SU-DHL-6 (cell line): ENCODE measurements at regions not wholly inside any gene's neighbourhood (a gene's known extent, or its start where the extent isn't known, plus 50 kb on each side); places are given as distances from the start of the nearest gene placed in this dataset.

ENCODE experiments used
- H2AFZ ChIP-seq: fragments of 200-600 bp; sonication (generic); 2 replicates; pipeline ENCODE4 v1.6.1; 2014; ENCODE audit warnings: low read depth, mild to moderate bottlenecking, moderate library complexity, mixed read lengths, antibody characterized with exemption, low read length; ENCODE audit not compliant: severe bottlenecking
- H3F3A ChIP-seq: fragments of 200-600 bp; shearing (Covaris generic); 2 replicates; pipeline ENCODE4 v1.6.0; 2016; ENCODE audit warnings: antibody characterized with exemption, mild to moderate bottlenecking; ENCODE audit not compliant: insufficient read depth
- H3K27ac ChIP-seq: fragments of 200-600 bp; sonication (generic); 2 replicates; pipeline ENCODE4 v1.5.1; 2016; ENCODE audit warnings: low read depth, mild to moderate bottlenecking, low read length, moderate library complexity, mixed read lengths
- H3K27me3 ChIP-seq: fragments of 200-600 bp; sonication (generic), shearing (Covaris generic); 2 replicates; pipeline ENCODE4 v1.6.0; 2014; ENCODE audit warnings: mild to moderate bottlenecking, low read length
- H3K36me3 ChIP-seq: fragments of 200-600 bp; sonication (generic); 2 replicates; pipeline ENCODE4 v1.6.1; 2014; ENCODE audit warnings: mild to moderate bottlenecking, low read length, mixed read lengths
- H3K4me2 ChIP-seq: fragments of 300-600, 200-600 bp; shearing (Covaris generic), sonication (generic); 2 replicates; pipeline ENCODE4 v1.6.0; 2014; ENCODE audit warnings: low read length, low read depth, mild to moderate bottlenecking; ENCODE audit not compliant: poor library complexity, severe bottlenecking
- H3K4me3 ChIP-seq: fragments of 200-600 bp; sonication (generic); 2 replicates; pipeline ENCODE4 v1.5.1; 2014; ENCODE audit warnings: antibody characterized with exemption, low read length, mild to moderate bottlenecking, mixed read lengths; ENCODE audit not compliant: insufficient read depth, poor library complexity, severe bottlenecking
- H3K79me2 ChIP-seq: fragments of 200-600 bp; sonication (generic); 2 replicates; pipeline ENCODE4 v1.6.1; 2014; ENCODE audit warnings: mild to moderate bottlenecking, low read length, moderate library complexity; ENCODE audit not compliant: insufficient read depth
- H3K9ac ChIP-seq: fragments of 200-600 bp; sonication (generic); 2 replicates; pipeline ENCODE4 v1.7.0; 2014; ENCODE audit warnings: mild to moderate bottlenecking, low read length
- H3K9me2 ChIP-seq: fragments of 200-600 bp; sonication (generic); replicated peaks from 2 replicates; pipeline ENCODE4 v1.6.1; 2014; ENCODE audit warnings: low read length; ENCODE audit not compliant: insufficient read depth
- H3K9me3 ChIP-seq: fragments of 200-600 bp; sonication (generic); 2 replicates; pipeline ENCODE4 v1.6.1; 2014; ENCODE audit warnings: low read length, mixed read lengths; ENCODE audit not compliant: insufficient read depth
- H4K20me1 ChIP-seq: fragments of 200-600 bp; sonication (generic); 2 replicates; pipeline ENCODE4 v1.6.1; 2014; ENCODE audit warnings: low read depth, mild to moderate bottlenecking, antibody characterized with exemption, low read length, moderate library complexity, mixed read lengths
- EZH2phosphoT487 ChIP-seq: fragments of 200-600 bp; sonication (generic), shearing (Covaris generic); conservative IDR thresholded peaks from 2 replicates; pipeline ENCODE4 v1.6.1; 2018; ENCODE audit warnings: mild to moderate bottlenecking, antibody characterized with exemption, low read length, moderate library complexity, mixed read lengths
- TF ChIP-seq, protein P1 (sequence below): fragments of 200-600 bp; sonication (generic); IDR thresholded peaks from one replicate; pipeline ENCODE4 v1.5.1; 2017; ENCODE audit warnings: antibody characterized with exemption, mild to moderate bottlenecking, low read length, moderate library complexity; ENCODE audit not compliant: insufficient read depth, poor library complexity, severe bottlenecking

DNA sequence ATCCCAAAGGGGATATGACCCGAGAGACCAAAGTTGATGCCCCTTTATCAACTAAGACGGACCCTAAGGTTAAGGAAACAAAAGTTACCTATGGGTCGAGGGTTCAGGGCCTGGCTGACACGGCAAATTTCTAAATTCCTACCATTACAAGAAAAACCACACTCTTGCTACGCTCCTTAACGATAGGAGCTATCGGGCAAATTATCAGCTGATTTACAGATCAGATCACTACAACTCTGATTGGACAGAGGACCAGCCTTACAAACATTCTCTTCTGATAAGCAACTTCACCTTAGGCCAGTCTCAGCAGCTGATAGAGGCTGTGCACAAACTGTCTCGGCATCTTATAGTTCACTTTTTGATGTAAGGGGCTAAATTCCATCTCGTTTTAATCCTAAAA lies 117.9 kb downstream of the KCTD15 start:
- H3F3A ChIP-seq = no peaks in the 10 kb centered on the region

DNA sequence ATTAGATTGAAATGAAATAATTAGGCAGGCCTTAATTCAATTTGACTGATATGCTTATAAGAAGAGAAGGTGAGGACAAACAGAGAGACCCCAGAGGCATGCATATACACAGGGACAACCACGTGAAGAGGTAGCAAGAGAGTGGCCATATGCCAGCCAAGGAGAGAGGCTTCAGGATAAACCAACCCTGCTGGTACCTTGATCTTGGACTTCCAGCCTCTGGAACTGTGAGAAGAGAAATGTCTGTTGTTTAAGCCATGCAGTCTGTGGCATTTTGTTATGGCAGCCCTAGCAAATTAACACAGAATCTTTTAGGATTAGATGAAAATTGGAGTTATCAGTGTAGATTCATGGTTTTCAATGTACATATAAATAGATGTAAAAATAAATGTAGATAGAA lies 120.1 kb downstream of the KCTD15 start:
- no peaks in the 10 kb centered on the region for H4K20me1 ChIP-seq
- no peak overlapping the region for H3K27ac ChIP-seq
- no peak overlapping the region for H3K4me2 ChIP-seq
- no peaks in the 10 kb centered on the region for H3K9me3 ChIP-seq
- H3K9me2 ChIP-seq = no peaks in the 10 kb centered on the region
- no peaks in the 10 kb centered on the region for H3K36me3 ChIP-seq
- no peaks in the 10 kb centered on the region for H3K79me2 ChIP-seq
- H3K9ac ChIP-seq = no peak overlapping the region
- H2AFZ ChIP-seq = no peak overlapping the region
- H3K4me3 ChIP-seq = no peak overlapping the region
- TF ChIP-seq, protein P1, sequence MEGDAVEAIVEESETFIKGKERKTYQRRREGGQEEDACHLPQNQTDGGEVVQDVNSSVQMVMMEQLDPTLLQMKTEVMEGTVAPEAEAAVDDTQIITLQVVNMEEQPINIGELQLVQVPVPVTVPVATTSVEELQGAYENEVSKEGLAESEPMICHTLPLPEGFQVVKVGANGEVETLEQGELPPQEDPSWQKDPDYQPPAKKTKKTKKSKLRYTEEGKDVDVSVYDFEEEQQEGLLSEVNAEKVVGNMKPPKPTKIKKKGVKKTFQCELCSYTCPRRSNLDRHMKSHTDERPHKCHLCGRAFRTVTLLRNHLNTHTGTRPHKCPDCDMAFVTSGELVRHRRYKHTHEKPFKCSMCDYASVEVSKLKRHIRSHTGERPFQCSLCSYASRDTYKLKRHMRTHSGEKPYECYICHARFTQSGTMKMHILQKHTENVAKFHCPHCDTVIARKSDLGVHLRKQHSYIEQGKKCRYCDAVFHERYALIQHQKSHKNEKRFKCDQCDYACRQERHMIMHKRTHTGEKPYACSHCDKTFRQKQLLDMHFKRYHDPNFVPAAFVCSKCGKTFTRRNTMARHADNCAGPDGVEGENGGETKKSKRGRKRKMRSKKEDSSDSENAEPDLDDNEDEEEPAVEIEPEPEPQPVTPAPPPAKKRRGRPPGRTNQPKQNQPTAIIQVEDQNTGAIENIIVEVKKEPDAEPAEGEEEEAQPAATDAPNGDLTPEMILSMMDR = no peak
- no peak for TF ChIP-seq EZH2phosphoT487
- no peaks in the 10 kb centered on the region for H3K27me3 ChIP-seq
- H3F3A ChIP-seq = no peaks in the 10 kb centered on the region

More for the DNA sequence above, 117.9 kb downstream of the KCTD15 start:
- Histone ChIP-seq H3K27me3 (no peaks in the 10 kb centered on the region), H2AFZ (no peak overlapping the region), H3K36me3 (no peaks in the 10 kb centered on the region), H4K20me1 (no peaks in the 10 kb centered on the region), H3K4me3 (no peak overlapping the region), H3K9me3 (no peaks in the 10 kb centered on the region), H3K9ac (no peak overlapping the region), H3K4me2 (no peak overlapping the region), H3K27ac (no peak overlapping the region), H3K79me2 (no peaks in the 10 kb centered on the region), H3K9me2 (no peaks in the 10 kb centered on the region)
- TF ChIP-seq, protein P1 = no peak
- no peak for TF ChIP-seq EZH2phosphoT487

DNA sequence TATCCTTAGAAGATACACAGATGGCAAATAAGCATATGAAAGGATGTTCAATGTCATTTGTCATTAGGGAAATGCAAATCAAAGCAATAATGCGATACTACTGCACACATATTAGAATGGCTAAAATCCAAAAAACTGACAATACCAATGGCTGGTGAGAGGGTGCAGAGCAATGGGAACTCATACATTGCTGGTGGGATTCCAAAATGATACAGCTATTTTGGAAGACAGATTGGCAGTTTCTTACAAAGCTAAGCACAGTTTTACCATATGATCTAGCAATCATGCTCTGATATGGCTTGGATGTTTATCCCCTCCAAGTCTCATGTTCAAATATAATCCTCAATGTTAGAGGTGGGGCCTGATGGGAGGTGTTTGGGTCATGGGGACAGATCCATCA lies 122.6 kb downstream of the KCTD15 start:
- H3K27me3 ChIP-seq = no peaks in the 10 kb centered on the region
- H2AFZ ChIP-seq = no peak overlapping the region
- H3K4me3 ChIP-seq = no peak overlapping the region
- H3K9ac ChIP-seq = no peak overlapping the region
- H3K9me2 ChIP-seq = no peaks in the 10 kb centered on the region
- no peak overlapping the region for H3K27ac ChIP-seq
- no peaks in the 10 kb centered on the region for H3K9me3 ChIP-seq
- H3K4me2 ChIP-seq = no peak overlapping the region
- no peaks in the 10 kb centered on the region for H3K36me3 ChIP-seq
- H3K79me2 ChIP-seq = no peaks in the 10 kb centered on the region
- H3F3A ChIP-seq = no peaks in the 10 kb centered on the region
- no peaks in the 10 kb centered on the region for H4K20me1 ChIP-seq
- TF ChIP-seq EZH2phosphoT487 = no peak
- TF ChIP-seq, protein P1 = no peak

DNA sequence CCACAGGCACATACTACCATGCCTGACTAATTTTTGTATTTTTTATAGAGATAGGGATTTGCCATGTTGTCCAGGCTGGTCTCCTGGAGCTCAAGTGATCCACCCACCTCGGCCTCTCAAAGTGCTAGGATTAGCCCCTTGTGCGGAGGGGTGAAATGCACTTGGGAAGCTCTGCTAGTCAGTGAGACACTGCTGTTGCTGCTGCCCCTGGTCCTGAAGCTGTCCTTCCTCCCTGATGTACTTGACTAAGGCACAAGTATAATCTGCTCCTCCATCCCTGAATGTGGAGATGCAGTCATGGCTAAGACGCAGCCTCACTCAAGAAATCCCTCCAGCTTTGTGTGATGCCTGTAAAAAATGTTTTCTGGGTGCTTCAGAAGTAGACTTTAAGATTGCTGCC lies 124.5 kb downstream of the KCTD15 start:
- Histone ChIP-seq H3K36me3 (no peaks in the 10 kb centered on the region), H4K20me1 (no peaks in the 10 kb centered on the region), H3K9ac (no peak overlapping the region), H3K9me2 (no peaks in the 10 kb centered on the region), H3K4me2 (no peak overlapping the region), H3K27ac (no peak overlapping the region), H3F3A (no peaks in the 10 kb centered on the region), H3K4me3 (no peak overlapping the region), H3K27me3 (no peaks in the 10 kb centered on the region; the same call in 1 of the 2 replicates), H3K79me2 (no peaks in the 10 kb centered on the region), H2AFZ (no peak overlapping the region), H3K9me3 (no peaks in the 10 kb centered on the region)
- TF ChIP-seq, protein P1 = no peak
- TF ChIP-seq EZH2phosphoT487 = no peak
